B cell (primary cell): ENCODE measurements at regions not wholly inside any gene's neighbourhood (a gene's known extent, or its start where the extent isn't known, plus 50 kb on each side); places are given as distances from the start of the nearest gene placed in this dataset.

Source experiments
- ATAC-seq: fragments of 200-7000 bp; cut with Tn5 transposase; one replicate; pipeline ENCODE4 v1.10.0; 2021; ENCODE audit warnings: low read depth, mild to moderate bottlenecking, moderate number of reproducible peaks, moderate library complexity
- CTCF ChIA-PET: fragments of 350-600 bp; sonication (Branson Sonifier 250); formaldehyde crosslinking; loops from one replicate; lab custom pipeline; 2021; ENCODE audit warnings: antibody characterized with exemption, inconsistent platforms; lab: Charles Lee
- POLR2A ChIA-PET: fragments of 350-600 bp; sonication (Branson Sonifier 250); formaldehyde crosslinking; loops from one replicate; lab custom pipeline; 2021; ENCODE audit warnings: antibody characterized with exemption; lab: Charles Lee
- DNase-seq: peaks from one replicate; pipeline ENCODE4 v3.0.0; 2013
- H2AFZ ChIP-seq: 2 replicates; pipeline ENCODE4 v1.6.1; 2012; ENCODE audit warnings: mild to moderate bottlenecking, low read depth, low read length; ENCODE audit not compliant: insufficient read depth, poor library complexity, severe bottlenecking
- H3K27ac ChIP-seq, 2 donors: 1 replicate in 1 of 2; 2 replicates in 1 of 2; pipeline ENCODE4 v1.5.1; 2012 to 2013; ENCODE audit warnings: low read length in 2 of 2, mild to moderate bottlenecking in 2 of 2, moderate library complexity in 1 of 2
- H3K27me3 ChIP-seq, 4 experiments: fragments of 200-600 bp in 1 of 4; sonication (generic) in 1 of 4; replicated peaks in 1 of 4; 1 replicate in 2 of 4; 2 replicates in 2 of 4; pipeline versions ENCODE4 v1.6.1 to v1.7.0; 2013 to 2016; ENCODE audit warnings: low read length in 3 of 4, mild to moderate bottlenecking in 2 of 4, mixed read lengths in 1 of 4, moderate library complexity in 1 of 4; ENCODE audit not compliant: insufficient read depth in 4 of 4, control insufficient read depth in 3 of 4; ENCODE audit errors: control extremely low read depth in 1 of 4
- H3K36me3 ChIP-seq, 2 experiments: replicated peaks in 1 of 2; 1 replicate in 1 of 2; 2 replicates in 1 of 2; pipeline versions ENCODE4 v1.6.1 to v1.7.1; 2013; ENCODE audit warnings: low read length in 1 of 2; ENCODE audit not compliant: insufficient read depth in 2 of 2, control insufficient read depth in 1 of 2; ENCODE audit errors: control extremely low read depth in 1 of 2, extremely low read depth in 1 of 2
- H3K4me1 ChIP-seq, 2 donors: fragments of 200-600 bp in 1 of 2; sonication (generic) in 1 of 2; 1 replicate in 1 of 2; 2 replicates in 1 of 2; pipeline versions ENCODE4 v1.5.1 to v1.6.1; 2013 to 2017; ENCODE audit warnings: low read length in 2 of 2; ENCODE audit not compliant: control insufficient read depth in 2 of 2, insufficient read depth in 2 of 2
- H3K4me2 ChIP-seq: replicated peaks from 2 replicates; pipeline ENCODE3; 2012; ENCODE audit warnings: mild to moderate bottlenecking, low read depth, low read length; ENCODE audit not compliant: poor library complexity, severe bottlenecking
- H3K4me3 ChIP-seq, 5 experiments: fragments of 200-600 bp in 1 of 5; sonication (generic) in 1 of 5; 1 replicate in 3 of 5; 2 replicates in 2 of 5; pipeline versions ENCODE4 v1.5.1 to v1.7.0; 2011 to 2016; ENCODE audit warnings: low read length in 4 of 5, mild to moderate bottlenecking in 4 of 5, low read depth in 2 of 5, control low read depth in 1 of 5, moderate library complexity in 1 of 5; ENCODE audit not compliant: insufficient read depth in 1 of 5; ENCODE audit errors: control extremely low read depth in 1 of 5, extremely low read depth in 1 of 5
- H3K79me2 ChIP-seq: fragments of 200-600 bp; sonication (generic); one replicate; pipeline ENCODE4 v1.6.0; 2016; ENCODE audit warnings: low read length; ENCODE audit not compliant: control insufficient read depth, insufficient read depth
- H3K9ac ChIP-seq: fragments of 200-600 bp; sonication (generic); 2 replicates; pipeline ENCODE4 v1.6.1; 2017; ENCODE audit warnings: mild to moderate bottlenecking, low read length, moderate library complexity
- H3K9me3 ChIP-seq, 3 donors: one replicate each; pipeline versions ENCODE4 v1.6.1 to v1.7.1; 2013; ENCODE audit warnings: low read length in 2 of 3; ENCODE audit not compliant: control insufficient read depth in 2 of 3, insufficient read depth in 1 of 3; ENCODE audit errors: control extremely low read depth in 1 of 3
- H4K20me1 ChIP-seq: 2 replicates; pipeline ENCODE4 v1.6.0; 2012; ENCODE audit warnings: mild to moderate bottlenecking, low read length; ENCODE audit not compliant: insufficient read depth, control insufficient read depth, poor library complexity, severe bottlenecking
- H3K27ac Mint-ChIP-seq: one replicate; pipeline ENCODE4 v1.8.0; 2021; ENCODE audit warnings: mixed read lengths
- H3K27me3 Mint-ChIP-seq: one replicate; pipeline ENCODE4 v1.8.0; 2021; ENCODE audit warnings: mixed read lengths
- H3K4me1 Mint-ChIP-seq: one replicate; pipeline ENCODE4 v1.8.0; 2021; ENCODE audit warnings: mixed read lengths
- H3K4me3 Mint-ChIP-seq: one replicate; pipeline ENCODE4 v1.8.0; 2021; ENCODE audit warnings: mixed read lengths
- H3K9me3 Mint-ChIP-seq: one replicate; pipeline ENCODE4 v1.8.0; 2022; ENCODE audit warnings: mixed read lengths; ENCODE audit not compliant: insufficient read depth
- CTCF ChIP-seq: fragments of 200-600 bp; IDR thresholded peaks from one replicate; pipeline ENCODE4 v1.8.0; 2022; ENCODE audit warnings: antibody characterized with exemption, mild to moderate bottlenecking
- EZH2 ChIP-seq: IDR thresholded peaks from 2 replicates; pipeline ENCODE4 v1.6.1; 2012; ENCODE audit warnings: borderline replicate concordance, low read depth, mild to moderate bottlenecking, moderate library complexity, low read length; ENCODE audit not compliant: insufficient read depth, poor library complexity, severe bottlenecking
- WGBS: methylation state at CpG from one replicate; pipeline ENCODE4 v1.1.5; 2013; ENCODE audit warnings: missing lambda C conversion rate; ENCODE audit not compliant: insufficient coverage; 5-methylcytosine and 5-hydroxymethylcytosine counted together
- intact Hi-C: fragments of 100-400 bp; cut with micrococcal nuclease; formaldehyde crosslinking; loops from one replicate; pipeline ENCODE4 v1.10.0; 2022

GRCh38 chr6:6893701-6894100, 214.1 kb upstream of the RREB1 start:
- Histone ChIP-seq H3K27me3 (no peaks in the 10 kb centered on the region), H3K4me3 (no peak overlapping the region), H3K9me3 (no peaks in the 10 kb centered on the region), H3K36me3 (no peaks in the 10 kb centered on the region), H3K4me2 (no peak overlapping the region), H3K79me2 (no peaks in the 10 kb centered on the region), H3K27ac (no peak overlapping the region), H3K4me1 (no peaks in the 10 kb centered on the region), H4K20me1 (no peaks in the 10 kb centered on the region), H3K9ac (no peak overlapping the region), H2AFZ (no peak overlapping the region)
- DNase-seq (no peak), ATAC-seq (no peak)
- H3K4me3 Mint-ChIP-seq = no peak overlapping the region
- POLR2A ChIA-PET = no interaction called here
- 75% methylated on average over 18 of the region's 19 CpGs for WGBS
- H3K27me3 Mint-ChIP-seq = peaks cover 4% of the 10 kb centered on the region
- CTCF ChIA-PET = no interaction called here
- H3K4me1 Mint-ChIP-seq = no peaks in the 10 kb centered on the region
- intact Hi-C loops = no loop called here
- TF ChIP-seq EZH2 = no peak
- no peak for TF ChIP-seq CTCF
- H3K27ac Mint-ChIP-seq = no peak overlapping the region
- no peaks in the 10 kb centered on the region for H3K9me3 Mint-ChIP-seq

GRCh38 chr6:6895929-6896328, 211.8 kb upstream of the RREB1 start:
- no peak for DNase-seq
- Mint-ChIP-seq H3K9me3 (no peaks in the 10 kb centered on the region), H3K27me3 (peaks cover 11% of the 10 kb centered on the region), H3K4me1 (no peaks in the 10 kb centered on the region), H3K27ac (no peak overlapping the region), H3K4me3 (no peak overlapping the region)
- H2AFZ ChIP-seq = no peak overlapping the region
- ChIA-PET POLR2A (no interaction called here), CTCF (no interaction called here)
- H3K27me3 ChIP-seq = no peaks in the 10 kb centered on the region
- 67% methylated on average over 1 of the region's 3 CpGs for WGBS
- no peaks in the 10 kb centered on the region for H4K20me1 ChIP-seq
- H3K9me3 ChIP-seq = no peaks in the 10 kb centered on the region
- intact Hi-C loops = no loop called here
- no peaks in the 10 kb centered on the region for H3K4me1 ChIP-seq
- TF ChIP-seq EZH2 (no peak), CTCF (no peak)
- H3K27ac ChIP-seq = no peak overlapping the region
- no peak overlapping the region for H3K9ac ChIP-seq
- H3K36me3 ChIP-seq = no peaks in the 10 kb centered on the region
- no peak for ATAC-seq
- H3K4me2 ChIP-seq = no peak overlapping the region
- H3K79me2 ChIP-seq = no peaks in the 10 kb centered on the region
- no peak overlapping the region for H3K4me3 ChIP-seq
